ENCODE measurements at regions not wholly inside any gene's neighbourhood (a gene's known extent, or its start where the extent isn't known, plus 50 kb on each side); places are given as distances from the start of the nearest gene placed in this dataset.

DNA sequence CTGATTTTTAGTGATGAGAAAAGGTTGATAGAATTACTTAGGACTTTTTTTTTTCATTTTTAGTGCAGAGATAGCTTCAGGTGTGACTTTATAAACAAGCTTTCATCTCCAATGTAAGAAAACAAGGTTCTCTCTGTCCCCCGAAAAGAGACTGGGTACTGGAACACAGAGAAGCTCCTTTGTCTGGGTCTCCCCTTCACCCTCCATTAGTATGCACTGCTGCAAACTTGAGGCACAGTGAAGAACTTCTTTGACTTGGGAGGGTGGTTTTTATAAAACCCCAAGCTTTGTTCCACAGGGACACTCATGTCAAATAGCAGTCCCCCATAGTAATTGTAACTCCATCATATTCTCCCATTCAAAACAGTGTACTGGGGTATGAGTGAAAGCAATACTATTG lies 93.5 kb upstream of the SOX2 start:
- DNase-seq (ENCODE audit: low read depth): no peak
- no peak overlapping the region for H3K4me3 ChIP-seq (ENCODE audit: low read depth, low read length)
- TF ChIP-seq, protein P1, sequence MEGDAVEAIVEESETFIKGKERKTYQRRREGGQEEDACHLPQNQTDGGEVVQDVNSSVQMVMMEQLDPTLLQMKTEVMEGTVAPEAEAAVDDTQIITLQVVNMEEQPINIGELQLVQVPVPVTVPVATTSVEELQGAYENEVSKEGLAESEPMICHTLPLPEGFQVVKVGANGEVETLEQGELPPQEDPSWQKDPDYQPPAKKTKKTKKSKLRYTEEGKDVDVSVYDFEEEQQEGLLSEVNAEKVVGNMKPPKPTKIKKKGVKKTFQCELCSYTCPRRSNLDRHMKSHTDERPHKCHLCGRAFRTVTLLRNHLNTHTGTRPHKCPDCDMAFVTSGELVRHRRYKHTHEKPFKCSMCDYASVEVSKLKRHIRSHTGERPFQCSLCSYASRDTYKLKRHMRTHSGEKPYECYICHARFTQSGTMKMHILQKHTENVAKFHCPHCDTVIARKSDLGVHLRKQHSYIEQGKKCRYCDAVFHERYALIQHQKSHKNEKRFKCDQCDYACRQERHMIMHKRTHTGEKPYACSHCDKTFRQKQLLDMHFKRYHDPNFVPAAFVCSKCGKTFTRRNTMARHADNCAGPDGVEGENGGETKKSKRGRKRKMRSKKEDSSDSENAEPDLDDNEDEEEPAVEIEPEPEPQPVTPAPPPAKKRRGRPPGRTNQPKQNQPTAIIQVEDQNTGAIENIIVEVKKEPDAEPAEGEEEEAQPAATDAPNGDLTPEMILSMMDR (conservative IDR thresholded peaks at IDR 0.05; ENCODE audit: low read depth, low read length): no peak

GRCh38 chr3:181616088-181617070 lies 95.3 kb upstream of the SOX2 start:
- DNase-seq (ENCODE audit: low read depth): no peak
- H3K4me3 ChIP-seq (ENCODE audit: low read depth, low read length): no peak overlapping the region

GRCh38 chr3:181615666-181616065 lies 96.1 kb upstream of the SOX2 start:
- DNase-seq (ENCODE audit: low read depth): no peak
- H3K4me3 ChIP-seq (ENCODE audit: low read depth, low read length): no peak overlapping the region
- TF ChIP-seq, protein P1 (conservative IDR thresholded peaks at IDR 0.05; ENCODE audit: low read depth, low read length): no peak

More at GRCh38 chr3:181616088-181617070, 95.3 kb upstream of the SOX2 start:
- TF ChIP-seq, protein P1 (conservative IDR thresholded peaks at IDR 0.05; ENCODE audit: low read depth, low read length): no peak

- no peak overlapping the region for H3K4me3 ChIP-seq (ENCODE audit: low read depth, low read length)
- no peak for DNase-seq (ENCODE audit: low read depth)
- TF ChIP-seq, protein P1 (conservative IDR thresholded peaks at IDR 0.05; ENCODE audit: low read depth, low read length): no peak
Observed at GRCh38 chr3:181614878-181615277, 96.8 kb upstream of the SOX2 start.

DNA sequence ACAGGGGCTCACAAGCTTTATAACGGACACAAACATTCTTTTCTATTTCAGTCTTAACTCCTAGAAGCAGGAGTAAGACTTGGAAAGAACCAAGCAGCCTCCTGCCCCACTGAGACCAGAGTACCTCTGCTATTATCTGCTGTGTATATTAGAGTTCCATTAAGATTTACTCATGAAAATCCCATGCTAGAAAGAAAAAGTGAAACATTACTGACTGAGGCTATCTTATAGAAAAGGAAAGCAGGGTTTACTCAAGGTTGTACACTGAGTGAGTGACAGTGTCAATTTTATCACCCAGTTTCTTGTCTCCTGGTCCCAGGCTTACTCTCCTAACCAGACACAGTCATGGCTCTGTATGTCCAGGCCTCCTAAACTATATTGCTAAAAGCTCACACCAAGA lies 97.9 kb upstream of the SOX2 start:
- DNase-seq (ENCODE audit: low read depth): no peak
- TF ChIP-seq, protein P1 (conservative IDR thresholded peaks at IDR 0.05; ENCODE audit: low read depth, low read length): no peak

DNA sequence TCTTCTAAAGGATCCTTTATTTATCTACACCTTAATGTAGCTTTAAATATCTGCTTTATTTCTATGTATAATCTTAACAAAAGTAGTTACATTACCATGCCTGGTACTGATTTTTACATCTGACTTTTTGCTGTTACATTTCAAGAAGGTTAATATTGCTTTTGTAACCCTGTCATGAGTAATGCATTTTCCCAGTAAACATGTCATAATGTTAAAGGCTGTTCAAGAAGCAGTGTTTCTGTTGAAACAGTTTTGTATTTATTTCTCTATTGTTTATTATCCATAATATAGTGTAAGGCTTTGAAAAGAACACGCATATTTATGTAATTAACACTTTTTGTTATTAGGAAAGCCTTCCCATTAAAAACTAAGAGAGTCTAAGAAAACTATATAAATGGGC lies 98.5 kb upstream of the SOX2 start:
- no peak overlapping the region for H3K4me3 ChIP-seq (ENCODE audit: low read depth, low read length)
- TF ChIP-seq, protein P1 (conservative IDR thresholded peaks at IDR 0.05; ENCODE audit: low read depth, low read length): no peak

More for the DNA sequence above, 97.9 kb upstream of the SOX2 start:
- H3K4me3 ChIP-seq (ENCODE audit: low read depth, low read length): no peak overlapping the region

GRCh38 chr3:181610973-181611265 lies 100.8 kb upstream of the SOX2 start:
- no peak for DNase-seq (ENCODE audit: low read depth)
- TF ChIP-seq, protein P1 (conservative IDR thresholded peaks at IDR 0.05; ENCODE audit: low read depth, low read length): no peak
- H3K4me3 ChIP-seq (ENCODE audit: low read depth, low read length): no peak overlapping the region

More for the DNA sequence above, 98.5 kb upstream of the SOX2 start:
- DNase-seq (ENCODE audit: low read depth): no peak
